Activated CD8-positive, alpha-beta memory T cell treated with anti-CD3 and anti-CD28 coated beads, Interleukin-2, amount 50 U/mL, for 24 hours (primary cell): ENCODE measurements at regions not wholly inside any gene's neighbourhood (a gene's known extent, or its start where the extent isn't known, plus 50 kb on each side); places are given as distances from the start of the nearest gene placed in this dataset.
"Not testable (repeated sequence)": the region's sequence is repeated elsewhere in the genome, so short reads cannot be mapped to it uniquely, and the experiment has no call there.

ENCODE experiments used
- DNase-seq: peaks from one replicate; pipeline ENCODE4 v3.0.0-alpha.2; 2020; ENCODE audit errors: extremely low read depth

GRCh38 chr4:170193496-170193895, 103.7 kb upstream of the AADAT start:
- no peak for DNase-seq

GRCh38 chr4:170190265-170190664, 100.5 kb upstream of the AADAT start:
- DNase-seq, result no peak

GRCh38 chr4:170170861-170171260, 81.1 kb upstream of the AADAT start:
- no peak for DNase-seq

DNA sequence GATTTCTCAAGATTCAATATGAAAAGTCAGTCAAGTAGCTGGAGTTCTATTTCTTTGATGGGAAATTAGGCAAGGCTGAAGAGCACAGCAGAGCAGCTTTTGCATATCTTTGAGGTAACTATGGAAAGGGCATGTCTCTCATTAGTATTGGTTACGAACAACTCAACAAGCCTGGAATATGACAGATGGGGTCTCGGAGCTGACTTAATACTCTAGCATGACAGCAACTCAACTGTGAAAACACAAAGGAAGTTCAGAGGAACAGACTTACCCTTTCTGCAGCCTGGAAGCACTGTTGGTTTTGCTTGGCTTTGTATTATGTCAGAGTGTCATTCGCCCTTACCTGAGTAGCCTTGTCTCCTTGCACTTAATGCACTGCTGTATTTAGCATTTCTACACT, 79.9 kb upstream of the AADAT start:
- DNase-seq, result no peak

- DNase-seq, result no peak
Measured at GRCh38 chr4:170167678-170168077, 77.9 kb upstream of the AADAT start.

DNA sequence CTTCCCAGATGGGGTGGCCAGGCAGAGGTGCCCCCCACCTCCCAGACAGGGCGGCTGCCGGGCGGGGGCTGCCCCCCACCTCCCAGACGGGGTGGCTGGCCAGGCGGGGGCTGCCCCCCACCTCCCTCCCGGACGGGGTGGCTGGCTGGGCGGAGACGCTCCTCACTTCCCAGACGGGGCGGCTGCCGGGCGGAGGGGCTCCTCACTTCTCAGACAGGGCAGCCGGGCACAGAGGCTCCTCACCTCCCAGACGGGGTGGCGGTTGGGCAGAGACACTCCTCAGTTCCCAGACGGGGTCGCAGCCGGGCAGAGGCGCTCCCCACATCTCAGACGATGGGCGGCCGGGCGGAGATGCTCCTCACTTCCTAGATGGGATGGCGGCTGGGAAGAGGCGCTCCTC, 76.4 kb upstream of the AADAT start:
- not testable (repeated sequence) for DNase-seq

GRCh38 chr4:170162416-170162815, 72.7 kb upstream of the AADAT start:
- no peak for DNase-seq

- no peak for DNase-seq
Measured at GRCh38 chr4:170157670-170158069, 67.9 kb upstream of the AADAT start.

DNA sequence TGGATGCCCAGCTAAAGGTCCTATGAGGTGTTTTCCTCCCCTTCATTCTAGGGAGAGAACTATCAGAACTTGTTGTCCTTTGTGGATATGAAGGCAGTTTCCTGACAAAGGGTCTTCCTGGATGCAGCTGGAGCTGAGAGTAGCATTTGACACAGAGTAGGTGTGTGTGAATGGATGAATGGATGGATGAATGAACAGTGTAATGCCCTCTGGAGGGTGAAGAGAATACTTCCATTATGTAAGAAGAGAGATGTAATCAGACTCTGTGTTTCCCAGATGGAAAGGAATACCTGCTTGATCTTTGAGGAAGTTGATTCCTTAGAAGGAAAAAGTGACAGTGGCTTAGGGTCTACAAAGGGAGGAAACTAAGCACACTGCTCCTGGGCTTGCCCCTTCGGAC, 55.4 kb upstream of the AADAT start:
- no peak for DNase-seq

GRCh38 chr4:170139764-170140163, 50.0 kb upstream of the AADAT start:
- no peak for DNase-seq
